GDM1 (cell line): ENCODE measurements at regions not wholly inside any gene's neighbourhood (a gene's known extent, or its start where the extent isn't known, plus 50 kb on each side); places are given as distances from the start of the nearest gene placed in this dataset.

Experiments used
- DNase-seq: peaks from one replicate; lab custom pipeline; 2025; lab: John Stamatoyannopoulos, UW

DNA sequence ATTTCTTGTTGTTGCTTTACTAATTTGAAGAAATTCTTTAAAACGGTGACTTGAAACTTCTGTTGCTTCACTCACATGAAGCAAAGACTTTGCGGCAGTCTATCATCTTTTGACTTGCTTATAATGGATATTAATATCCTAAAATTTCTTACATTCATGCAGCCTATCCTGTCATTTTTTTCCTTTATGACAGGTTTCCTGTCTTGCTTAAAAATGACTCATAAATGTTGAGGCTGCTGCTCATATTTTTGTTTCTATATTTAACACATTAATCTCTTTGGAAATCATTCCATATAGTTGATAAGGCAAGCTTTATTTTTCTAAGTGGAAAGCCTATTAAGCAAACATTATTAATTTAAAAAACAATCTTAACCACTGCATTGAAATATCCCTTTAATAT lies 176.6 kb upstream of the GALNTL6 start:
- no peak for DNase-seq

DNA sequence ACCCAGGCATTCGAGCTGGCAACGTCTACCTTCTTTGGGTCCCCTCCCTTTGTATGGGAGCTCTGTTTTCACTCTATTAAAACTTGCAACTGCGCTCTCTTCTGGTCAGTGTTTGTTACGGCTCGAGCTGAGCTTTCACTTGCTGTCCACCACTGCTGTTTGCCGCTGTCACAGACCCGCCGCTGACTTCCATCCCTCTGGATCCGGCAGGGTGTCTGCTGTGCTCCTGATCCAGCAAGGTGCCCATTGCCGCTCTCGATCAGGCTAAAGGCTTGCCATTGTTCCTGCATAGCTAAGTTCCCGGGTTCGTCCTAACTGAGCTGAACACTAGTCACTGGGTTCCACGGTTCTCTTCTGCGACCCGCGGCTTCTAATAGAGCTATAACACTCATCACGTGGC lies 183.5 kb upstream of the GALNTL6 start:
- no peak for DNase-seq

DNA sequence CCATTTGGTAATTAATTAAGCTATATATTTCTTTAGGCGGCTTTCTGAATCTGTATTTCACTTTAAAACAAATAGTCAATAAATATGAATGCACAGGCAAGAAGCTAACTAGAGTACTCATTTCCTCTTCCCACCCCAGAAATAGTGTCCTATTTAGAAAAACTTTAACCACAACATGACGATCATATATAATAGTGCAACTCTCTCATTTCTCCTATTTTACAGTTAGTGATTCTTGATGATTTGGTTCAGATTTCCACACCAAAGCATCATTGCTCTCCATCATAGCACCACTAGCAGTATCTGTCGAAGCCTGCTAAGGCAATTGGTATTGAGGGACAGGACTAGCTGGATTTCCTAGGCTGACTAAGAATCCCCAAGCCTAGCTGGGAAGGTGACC lies 184.0 kb upstream of the GALNTL6 start:
- no peak for DNase-seq

DNA sequence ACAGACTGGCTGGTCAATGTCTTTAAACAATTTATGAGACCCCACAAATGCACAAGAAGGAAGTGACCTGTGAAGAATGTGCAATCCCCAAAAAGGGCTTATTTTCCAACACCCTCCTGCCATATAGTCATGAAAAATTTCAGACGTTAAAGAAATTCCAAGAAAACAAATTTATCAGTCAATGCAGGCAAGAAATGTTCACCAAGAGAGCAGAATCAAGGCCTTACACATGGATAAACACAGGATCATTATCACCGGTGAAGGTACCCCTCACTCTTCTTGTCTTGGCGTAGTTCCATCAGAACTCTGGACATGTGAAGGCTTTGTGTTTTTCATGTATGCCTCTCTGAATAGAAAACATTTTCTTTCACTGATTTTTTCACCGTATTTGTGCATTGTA lies 186.7 kb upstream of the GALNTL6 start:
- DNase-seq = no peak

DNA sequence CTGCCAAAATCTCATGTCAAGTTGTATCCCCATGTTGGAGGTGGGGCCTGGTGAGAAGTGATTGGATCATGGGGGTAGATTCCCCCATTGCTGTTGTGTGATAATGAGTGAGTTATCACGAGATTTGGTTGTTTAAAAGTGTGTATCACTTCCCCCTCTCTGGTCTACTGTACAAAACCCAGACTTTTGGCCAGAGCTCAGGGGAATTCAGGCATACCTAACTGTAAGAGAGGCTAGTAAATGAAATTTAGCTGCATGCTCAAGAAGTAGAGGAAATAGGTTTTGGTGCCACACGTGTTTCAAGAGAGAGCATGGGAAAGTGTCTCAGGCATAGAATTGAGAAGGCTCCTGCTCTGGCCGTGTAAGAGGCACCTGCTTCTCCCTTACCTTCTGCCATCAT lies 190.5 kb upstream of the GALNTL6 start:
- DNase-seq = no peak

DNA sequence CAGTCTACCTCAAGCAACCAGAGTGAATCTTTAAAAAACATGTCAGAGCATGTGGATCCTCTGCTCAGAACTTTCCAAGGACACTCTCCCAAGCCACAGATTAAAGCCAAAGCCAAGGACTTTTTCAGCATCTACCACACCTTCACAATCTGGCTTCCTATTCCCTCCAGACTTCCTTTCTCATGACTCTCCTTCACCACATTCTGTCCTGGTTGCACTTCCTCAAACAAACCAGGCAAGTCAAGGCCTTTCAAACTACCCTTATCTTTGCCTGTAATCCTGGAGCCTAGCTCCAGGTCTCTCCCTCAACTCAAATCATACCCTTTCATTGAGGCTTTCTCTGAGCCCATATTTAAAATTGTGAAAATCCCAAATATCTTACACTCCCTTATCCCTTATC lies 191.6 kb upstream of the GALNTL6 start:
- peak; percentile 47 for DNase-seq

DNA sequence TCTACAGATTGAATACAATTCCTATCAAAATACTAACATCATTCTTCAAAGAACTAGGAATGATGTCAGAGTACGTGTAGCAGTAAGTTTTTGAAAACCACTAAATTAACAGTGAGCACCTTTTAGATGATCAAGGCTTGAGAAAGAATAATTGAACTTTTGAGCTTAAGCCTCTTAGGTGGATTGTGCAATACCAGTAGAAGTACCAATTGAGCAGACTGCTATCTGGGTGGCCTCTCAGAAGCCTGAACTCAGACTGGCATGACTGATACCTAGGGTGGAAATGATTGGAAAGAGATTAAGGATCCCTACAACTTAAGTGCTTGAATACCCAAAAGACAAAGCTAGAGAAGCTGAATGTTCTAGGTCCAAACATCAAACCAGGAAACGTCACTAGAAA lies 200.3 kb upstream of the GALNTL6 start:
- DNase-seq = no peak

DNA sequence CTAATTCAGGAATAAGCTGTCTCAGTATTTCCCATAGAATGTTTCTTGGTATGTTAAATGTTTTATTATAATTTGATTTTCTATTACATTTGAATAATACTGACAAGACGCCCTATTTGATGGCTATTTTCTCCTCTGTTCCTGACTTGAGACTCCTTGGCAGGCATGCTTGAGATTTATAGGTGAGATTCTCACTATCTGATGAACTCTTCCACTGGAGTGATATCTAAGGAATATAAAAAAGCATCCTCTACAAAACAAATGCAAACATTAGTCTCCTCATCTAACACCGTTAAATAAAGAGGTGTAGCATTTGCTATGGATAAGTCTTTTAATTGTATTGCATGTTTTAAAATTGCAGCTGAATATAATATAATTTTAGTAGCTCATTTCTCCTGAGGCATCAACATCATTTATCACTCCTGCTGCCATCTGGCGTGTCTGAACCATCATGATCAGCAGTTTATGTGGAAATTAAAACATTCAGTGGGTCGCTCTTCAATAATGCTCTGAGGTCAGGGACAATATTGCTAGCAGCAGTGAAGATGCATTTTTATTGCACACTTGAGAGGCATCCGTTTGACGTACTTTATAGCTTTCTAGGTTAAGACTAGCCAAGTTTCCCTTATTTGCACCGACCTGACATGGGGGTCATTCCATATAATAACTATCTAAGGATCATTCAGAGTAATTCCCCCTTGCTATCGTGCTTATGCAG lies 210.4 kb upstream of the GALNTL6 start:
- no peak for DNase-seq

DNA sequence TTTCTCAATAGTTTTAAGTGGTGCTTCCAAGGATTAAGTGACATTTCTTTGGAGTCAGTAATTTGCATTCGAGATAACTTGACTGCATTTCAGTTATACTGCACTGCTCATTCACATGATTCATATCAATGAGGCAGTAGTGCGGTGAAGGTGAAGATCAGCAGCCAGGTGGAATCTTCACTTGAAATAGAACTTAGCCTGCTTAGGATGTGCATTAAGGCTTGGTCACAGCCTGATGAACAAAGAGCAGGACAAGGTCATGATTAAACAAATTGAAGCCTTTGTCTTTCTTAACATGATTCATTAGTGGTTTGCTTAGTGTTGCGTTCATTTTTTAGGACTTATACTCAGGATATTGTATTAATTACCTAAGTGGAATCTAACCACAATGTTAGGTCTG lies 212.1 kb upstream of the GALNTL6 start:
- no peak for DNase-seq

DNA sequence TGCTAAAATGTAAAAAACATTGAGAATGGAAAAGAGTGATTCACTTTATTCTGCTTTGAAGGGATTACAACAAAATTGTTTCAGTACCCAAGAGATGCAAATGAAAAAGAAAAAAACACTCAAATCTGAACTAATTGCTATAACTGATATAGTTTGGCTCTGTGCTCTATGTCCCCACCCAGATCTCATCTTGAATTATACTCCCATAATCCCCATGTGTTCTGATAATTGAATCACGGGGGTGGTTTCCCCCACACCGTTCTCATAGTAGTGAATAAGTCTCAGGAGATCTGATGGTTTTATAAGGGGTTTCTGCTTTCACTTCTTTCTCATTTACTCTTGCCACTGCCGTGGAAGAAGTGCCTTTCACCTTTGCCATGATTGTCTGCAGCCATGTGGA lies 213.6 kb upstream of the GALNTL6 start:
- no peak for DNase-seq

DNA sequence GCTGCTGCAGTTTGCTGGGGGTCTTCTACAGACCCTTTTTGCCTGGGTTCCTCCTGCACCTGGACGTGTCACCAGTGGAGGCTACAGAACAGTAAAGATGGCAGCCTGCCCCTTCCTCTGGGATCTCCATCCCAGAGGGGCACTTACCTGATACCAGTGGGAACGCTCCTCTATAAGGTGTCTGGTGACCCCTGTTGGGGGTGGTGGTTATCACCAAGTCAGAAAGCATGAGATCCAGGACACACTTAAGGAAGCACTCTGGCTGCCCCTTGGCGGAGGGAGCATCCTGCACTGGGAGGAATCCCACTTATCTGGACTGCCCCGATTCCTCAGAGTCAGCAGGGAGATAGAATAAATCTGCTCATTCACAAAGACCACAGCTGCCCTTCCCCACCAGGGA lies 218.9 kb upstream of the GALNTL6 start:
- no peak for DNase-seq

DNA sequence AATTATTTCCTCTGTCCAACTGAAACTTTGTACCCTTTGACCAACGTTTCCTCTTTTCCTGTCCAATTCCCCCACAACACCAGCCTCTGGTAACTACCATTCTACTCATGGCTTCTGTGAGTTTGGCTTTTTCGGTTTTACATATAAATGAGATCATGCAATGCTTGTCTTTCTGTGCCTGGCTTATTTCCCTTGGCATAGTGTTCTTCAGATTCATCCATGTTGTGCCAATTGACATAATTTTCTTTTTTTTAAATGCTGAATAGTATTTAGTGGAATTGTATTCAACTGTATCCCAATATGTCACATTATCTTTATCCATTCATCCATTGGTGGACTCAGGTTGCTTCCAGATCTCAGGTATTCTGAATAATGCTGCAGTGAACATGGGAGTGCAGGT lies 222.5 kb upstream of the GALNTL6 start:
- no peak for DNase-seq

DNA sequence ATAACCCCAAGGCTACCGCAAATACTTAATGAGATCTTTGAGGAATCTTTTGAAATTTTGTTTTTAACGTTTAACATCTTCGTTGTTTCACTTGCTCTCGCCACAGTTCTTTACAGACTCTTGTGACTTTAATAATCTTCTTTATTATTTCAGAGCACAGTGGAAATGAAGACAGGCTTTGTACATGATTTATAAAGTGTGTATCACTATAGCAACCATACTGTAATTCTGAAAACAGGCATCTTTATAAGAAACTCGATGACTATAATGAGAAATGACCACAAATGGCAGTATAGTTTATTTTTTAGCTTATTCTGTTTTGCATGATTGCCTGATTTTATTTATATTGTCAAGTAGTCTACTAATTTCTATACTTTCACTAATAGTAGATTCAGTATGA lies 224.4 kb upstream of the GALNTL6 start:
- DNase-seq = no peak

DNA sequence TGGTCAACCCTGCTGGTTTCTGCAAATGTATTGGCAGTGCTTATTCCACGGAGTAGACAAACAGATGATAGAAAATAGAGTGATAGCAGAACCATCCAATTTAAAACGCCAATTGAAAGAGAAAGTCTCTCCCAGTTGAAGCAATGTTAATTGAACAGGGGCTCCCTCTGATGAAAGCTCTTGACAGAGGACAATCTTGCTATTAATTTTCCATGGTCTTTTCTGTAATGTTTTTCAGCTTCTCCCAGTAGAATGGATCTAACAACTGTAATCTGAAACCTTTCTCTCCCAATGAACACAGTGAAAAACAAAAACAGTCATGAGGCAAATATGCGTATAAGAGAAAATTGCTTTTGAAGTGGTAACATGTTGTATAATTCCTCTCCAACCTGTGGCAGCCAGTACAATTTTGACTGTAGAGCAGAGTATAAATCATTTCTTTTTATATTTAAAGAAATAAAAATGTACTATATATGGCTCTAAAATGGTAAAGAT lies 225.1 kb upstream of the GALNTL6 start:
- no peak for DNase-seq

DNA sequence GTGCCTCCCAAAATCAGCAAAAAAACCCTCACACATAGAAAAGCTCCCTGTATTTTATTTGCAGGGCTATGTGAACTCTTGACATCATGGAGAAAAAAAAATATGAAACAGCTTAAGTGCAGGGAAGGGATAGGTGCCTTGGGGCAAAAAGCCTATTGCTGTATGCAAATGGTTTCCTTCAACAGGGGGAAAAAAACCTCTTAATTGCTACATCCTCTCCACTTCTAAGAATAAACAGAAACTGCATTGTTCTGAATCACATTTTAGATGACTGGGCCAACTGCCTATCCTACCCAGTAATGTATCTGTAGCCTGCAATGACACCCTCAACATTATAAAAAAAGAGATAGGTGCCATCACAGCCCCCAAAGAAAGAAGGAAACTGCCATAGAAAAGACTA lies 229.4 kb upstream of the GALNTL6 start:
- no peak for DNase-seq

DNA sequence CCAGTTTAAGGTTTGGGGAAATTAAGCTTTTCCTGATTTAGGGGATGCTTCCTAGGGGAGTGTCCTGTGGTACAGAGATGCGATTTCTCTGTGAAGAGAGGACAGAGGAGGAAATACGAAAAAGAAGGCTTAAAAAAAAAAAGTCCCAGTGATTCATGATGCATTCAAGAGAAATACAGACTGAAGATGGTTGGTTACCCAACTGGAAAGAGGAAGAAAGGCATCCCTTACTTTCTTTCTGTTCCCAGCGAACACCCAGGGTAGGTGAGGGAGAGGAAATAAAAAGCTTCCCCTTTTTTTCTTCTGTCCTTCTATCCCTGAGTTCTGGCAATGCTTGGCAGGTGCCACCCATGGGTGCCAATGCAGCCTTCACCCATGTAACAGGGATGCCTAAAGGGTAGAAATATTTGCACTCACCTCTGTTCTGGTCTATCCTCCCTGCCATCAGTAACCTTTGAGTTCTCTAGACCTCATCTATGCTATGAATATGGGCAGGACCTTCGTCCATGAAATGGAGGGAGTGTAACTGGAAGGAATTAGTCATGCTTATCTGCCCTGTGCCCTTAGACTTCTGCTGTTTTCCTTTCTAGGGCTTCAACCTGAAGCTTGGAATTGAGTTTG lies 230.1 kb upstream of the GALNTL6 start:
- no peak for DNase-seq

DNA sequence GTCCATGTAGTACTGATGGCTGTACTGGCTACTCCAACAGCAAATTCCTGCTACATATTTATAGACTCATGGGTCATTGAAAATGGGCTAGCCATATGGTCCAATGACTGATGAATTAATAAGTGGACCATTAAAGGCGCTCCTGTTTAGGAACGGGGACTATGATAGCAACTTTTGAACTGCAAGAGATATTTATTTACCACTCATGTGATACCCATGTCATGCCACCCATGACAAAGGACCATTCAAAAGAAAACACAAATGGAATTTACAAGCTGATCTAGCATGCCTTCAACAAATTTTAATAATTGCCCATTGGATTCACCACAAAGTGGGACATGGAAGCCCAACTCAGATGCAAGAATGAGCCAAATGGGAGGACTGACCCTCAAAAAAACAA lies 240.0 kb upstream of the GALNTL6 start:
- DNase-seq = no peak

DNA sequence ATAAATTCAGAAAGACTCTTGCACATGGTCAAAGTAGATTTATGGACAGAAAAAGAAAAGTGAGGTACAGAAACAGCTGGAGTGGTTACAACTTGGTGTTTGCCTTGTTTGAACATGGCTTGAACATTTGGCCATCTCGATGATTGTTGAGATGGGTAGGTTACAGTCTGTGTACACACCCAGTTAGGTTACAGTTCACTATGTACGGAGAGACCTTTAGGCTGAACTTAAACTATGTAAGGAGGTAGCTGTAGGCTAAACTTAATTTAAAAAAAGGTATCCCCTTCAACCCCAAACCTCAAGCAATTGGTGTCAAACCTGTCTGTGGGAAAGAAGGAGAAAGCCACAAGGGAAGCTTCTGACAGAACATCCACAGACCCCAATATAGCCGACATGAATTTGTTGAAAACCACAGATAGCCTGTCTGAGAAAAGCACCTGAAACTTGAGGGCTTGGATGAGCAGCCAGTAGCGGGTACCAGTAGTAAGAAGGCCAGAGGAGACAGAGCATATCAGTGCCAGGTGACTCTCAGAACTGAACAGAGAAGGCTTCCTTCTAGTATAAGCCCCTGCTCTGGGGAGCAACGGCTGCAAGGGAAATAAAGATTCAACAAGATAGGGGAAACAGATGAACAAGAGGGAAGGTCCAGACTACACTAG lies 247.9 kb upstream of the GALNTL6 start:
- DNase-seq = no peak

DNA sequence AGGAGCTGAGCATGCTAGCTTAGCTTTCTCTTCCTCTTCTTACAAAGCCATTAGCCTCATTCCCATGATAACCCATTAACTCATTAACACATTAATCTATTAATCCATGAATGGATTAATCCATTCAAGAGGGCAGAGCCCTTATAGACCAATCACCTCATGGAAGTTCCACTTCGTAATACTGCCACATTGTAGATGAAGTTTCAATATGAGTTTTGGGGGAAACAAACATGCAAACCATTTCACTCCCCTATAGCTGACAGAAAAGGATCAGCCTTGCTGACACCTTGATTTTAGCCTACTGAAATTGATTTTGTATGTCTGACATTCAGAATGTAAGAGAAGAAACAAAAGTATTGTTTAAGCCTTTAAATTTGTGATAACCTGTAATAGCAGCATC lies 251.8 kb upstream of the GALNTL6 start:
- DNase-seq = no peak

DNA sequence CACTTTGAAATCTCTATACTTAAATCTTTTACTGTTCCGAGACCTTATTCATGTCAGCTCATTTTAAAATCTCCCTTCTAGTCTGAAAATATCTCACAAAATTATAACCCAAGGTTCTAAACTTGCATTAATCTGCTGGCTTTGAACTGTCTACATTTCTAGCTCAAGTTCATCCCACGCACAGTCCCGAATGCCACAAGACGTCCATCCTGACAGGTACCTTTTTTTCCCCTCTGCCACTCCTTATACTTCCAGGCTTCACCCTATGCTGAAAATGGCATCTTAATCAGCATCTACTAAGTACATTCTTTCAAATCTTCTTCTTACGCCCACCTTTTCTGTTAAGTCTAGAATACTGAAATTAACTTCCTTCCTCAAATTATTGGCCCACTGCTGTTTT lies 259.2 kb upstream of the GALNTL6 start:
- no peak for DNase-seq

DNA sequence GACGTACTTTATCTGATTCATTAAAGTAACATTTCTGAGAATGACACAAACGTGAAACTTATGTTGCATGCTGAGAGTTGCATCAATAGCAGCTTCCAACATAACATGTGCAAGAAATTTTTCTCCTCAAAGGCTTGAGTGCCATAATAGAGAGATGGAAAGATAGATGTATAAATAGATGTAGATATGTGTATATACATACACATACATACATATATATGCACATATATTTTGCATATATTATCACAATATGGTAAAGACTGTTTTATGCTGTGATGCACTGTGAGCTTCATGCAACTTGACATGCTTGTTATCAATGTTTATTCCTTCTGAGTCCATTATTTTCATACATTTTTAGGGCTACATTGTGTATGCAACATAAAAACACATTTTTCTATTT lies 270.6 kb upstream of the GALNTL6 start:
- no peak for DNase-seq

DNA sequence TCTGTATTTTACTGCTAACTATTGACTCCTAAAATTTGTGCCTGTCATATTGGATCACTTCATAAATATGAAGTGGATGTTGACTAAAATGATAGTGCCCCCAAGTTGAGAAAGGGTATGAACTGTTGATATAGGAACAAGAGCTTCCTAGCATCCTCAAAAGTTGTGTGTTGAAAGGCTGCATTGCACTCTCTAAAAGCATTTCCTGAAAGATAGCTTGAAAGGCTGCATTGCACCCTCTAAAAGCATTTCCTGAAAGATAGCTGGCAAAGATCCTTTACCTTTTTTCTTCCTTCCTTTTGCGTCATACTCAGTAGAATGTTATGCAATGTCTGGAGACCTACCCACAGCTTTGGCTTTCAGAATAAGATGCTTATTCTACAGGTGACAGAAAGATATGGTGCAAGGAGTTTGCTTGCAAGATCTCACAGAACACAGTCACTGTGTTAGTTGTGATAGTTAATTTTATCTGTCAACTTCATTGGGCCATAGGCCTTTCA lies 274.6 kb upstream of the GALNTL6 start:
- DNase-seq = no peak

DNA sequence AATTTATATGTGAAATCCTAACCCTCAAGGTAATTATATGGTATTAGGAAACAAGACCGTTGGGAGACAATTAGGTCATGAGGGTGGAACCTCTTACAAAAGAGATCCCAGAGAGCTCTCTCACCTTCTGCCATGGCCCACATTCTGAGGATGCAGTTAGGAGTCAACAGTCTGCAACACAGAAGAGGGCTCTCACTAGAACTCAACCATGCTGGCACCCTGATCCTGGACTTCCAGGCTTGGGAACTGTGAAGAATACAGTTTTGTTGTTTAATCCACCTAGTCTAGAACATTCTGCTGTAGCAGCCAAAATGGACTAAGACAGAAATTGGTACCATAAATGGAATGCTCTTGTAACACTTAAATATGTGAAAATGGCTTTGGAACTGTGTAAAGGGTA lies 278.8 kb upstream of the GALNTL6 start:
- no peak for DNase-seq
